Skeletal muscle tissue (tissue), 3 donors: ENCODE measurements at regions not wholly inside any gene's neighbourhood (a gene's known extent, or its start where the extent isn't known, plus 50 kb on each side); places are given as distances from the start of the nearest gene placed in this dataset.

ENCODE experiments used
- H3K27ac ChIP-seq: one replicate; pipeline ENCODE4 v1.7.0; 2013; ENCODE audit warnings: mild to moderate bottlenecking, low read depth, low read length, inconsistent platforms
- H3K27me3 ChIP-seq, 3 donors: one replicate each; pipeline ENCODE4 v1.7.0; 2013; ENCODE audit warnings: low read length in 3 of 3; ENCODE audit not compliant: control insufficient read depth in 3 of 3, insufficient read depth in 3 of 3
- H3K36me3 ChIP-seq, 3 donors: one replicate each; pipeline ENCODE4 v1.7.0; 2013; ENCODE audit warnings: low read length in 3 of 3; ENCODE audit not compliant: control insufficient read depth in 3 of 3, insufficient read depth in 3 of 3
- H3K4me1 ChIP-seq, 3 donors: one replicate each; pipeline ENCODE4 v1.7.0; 2013; ENCODE audit warnings: low read length in 3 of 3, mild to moderate bottlenecking in 3 of 3; ENCODE audit not compliant: control insufficient read depth in 3 of 3, insufficient read depth in 3 of 3
- H3K4me3 ChIP-seq, 3 donors: one replicate each; pipeline ENCODE4 v1.7.0; 2013; ENCODE audit warnings: low read length in 3 of 3
- H3K9ac ChIP-seq, 3 donors: one replicate each; pipeline ENCODE4 v1.7.0; 2013; ENCODE audit warnings: low read length in 3 of 3, mild to moderate bottlenecking in 3 of 3, moderate library complexity in 2 of 3, low read depth in 1 of 3
- H3K9me3 ChIP-seq, 3 donors: one replicate each; pipeline ENCODE4 v1.7.0; 2013; ENCODE audit warnings: low read length in 3 of 3; ENCODE audit not compliant: control insufficient read depth in 3 of 3
- donor health status: Osteomylitis.

DNA sequence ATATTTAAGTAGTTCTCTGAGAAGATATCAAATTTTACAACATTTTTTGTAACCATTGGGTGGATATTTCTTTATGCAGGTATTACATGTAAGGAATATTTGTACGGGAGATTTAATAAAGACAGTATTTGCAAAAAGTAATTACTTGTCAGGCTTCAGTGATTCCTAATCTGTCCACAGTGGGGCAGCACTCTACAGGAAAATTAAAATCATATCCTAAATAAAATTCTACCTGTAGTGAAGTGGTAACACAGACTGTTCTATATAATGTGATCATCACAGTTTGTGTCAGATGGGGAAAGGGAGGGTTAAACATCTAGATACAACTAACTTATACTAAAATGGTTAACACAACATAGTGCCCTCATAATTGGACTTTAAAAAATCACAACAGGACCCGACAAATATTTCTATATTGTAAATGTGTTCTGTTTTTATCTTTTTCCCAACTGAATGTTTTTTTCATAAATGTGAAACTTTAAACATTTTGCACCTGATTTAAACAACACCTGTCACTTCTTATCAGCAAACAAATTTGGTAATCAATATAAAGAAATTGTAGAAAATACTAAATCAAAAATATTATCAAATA is 145.6 kb upstream of the MANEA start:
- Histone ChIP-seq H3K36me3 (no peaks in the 10 kb centered on the region), H3K9ac (no peak overlapping the region), H3K4me3 (no peak overlapping the region)

DNA sequence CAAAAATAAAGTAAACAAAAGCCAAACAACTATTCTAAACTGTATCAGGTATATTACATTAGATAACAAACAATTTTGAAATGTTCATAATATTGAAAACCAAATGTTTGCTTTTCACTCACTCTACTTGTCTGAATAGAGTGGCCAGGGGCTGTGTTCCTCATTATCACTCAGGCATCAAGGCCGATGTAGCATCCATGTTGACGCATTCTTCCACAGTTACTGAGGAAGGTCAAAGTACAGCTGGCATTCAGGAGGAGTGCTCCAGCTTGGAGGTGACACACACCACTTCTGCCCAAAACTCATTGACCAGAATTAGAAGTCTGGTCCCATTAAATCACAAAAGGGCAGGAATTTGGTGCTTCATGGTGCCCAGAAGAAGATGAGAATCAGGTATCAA is 137.6 kb upstream of the MANEA start:
- Histone ChIP-seq H3K4me3 (no peak overlapping the region), H3K4me1 (no peaks in the 10 kb centered on the region), H3K9me3 (no peaks in the 10 kb centered on the region), H3K9ac (no peak overlapping the region), H3K27me3 (no peaks in the 10 kb centered on the region), H3K27ac (no peak overlapping the region), H3K36me3 (no peaks in the 10 kb centered on the region)

More for the DNA sequence above, 145.6 kb upstream of the MANEA start:
- H3K27ac ChIP-seq: no peak overlapping the region
- H3K4me1 ChIP-seq: no peaks in the 10 kb centered on the region
- H3K27me3 ChIP-seq: no peaks in the 10 kb centered on the region
- H3K9me3 ChIP-seq: no peaks in the 10 kb centered on the region

DNA sequence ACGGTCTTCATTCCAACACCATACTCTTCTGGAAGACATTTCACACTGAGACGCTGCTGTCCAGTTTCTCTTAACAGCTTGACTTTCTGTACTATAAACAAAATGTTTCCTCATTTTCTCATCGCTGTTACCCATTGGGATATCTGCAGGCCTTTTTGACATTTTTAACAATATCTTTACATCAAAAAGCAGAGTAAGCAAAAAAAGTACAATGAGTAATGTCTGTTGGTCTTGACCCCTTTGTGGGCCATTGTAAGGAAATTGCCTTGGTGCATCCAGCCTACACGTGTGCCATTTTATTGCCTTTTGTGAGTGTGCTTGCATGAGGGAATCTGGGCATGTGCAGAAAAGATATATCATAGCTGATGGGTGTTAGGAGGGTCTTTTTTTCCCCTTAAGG is 129.1 kb upstream of the MANEA start:
- Histone ChIP-seq H3K9ac (no peak overlapping the region), H3K27me3 (no peaks in the 10 kb centered on the region), H3K36me3 (no peaks in the 10 kb centered on the region), H3K27ac (no peak overlapping the region), H3K9me3 (no peaks in the 10 kb centered on the region), H3K4me1 (no peaks in the 10 kb centered on the region), H3K4me3 (no peak overlapping the region)

DNA sequence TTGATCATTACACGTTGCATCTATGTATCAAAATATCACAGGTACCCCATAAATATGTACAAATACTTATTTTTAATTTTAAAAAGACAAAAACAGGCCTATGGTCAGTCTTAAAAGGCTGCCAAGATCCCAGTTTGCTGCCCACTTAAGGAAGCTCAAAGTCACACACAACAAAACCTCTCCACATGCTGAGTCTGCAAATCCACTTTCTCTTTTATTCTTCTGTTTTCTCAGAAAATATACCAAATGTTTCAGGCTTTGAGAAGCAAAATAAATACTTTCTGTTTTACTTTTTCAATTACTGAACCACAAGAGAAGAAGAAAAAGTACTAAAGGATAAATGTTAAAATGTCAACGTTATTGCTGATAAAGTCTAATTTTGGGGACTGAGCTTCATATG is 107.8 kb upstream of the MANEA start:
- no peaks in the 10 kb centered on the region for H3K27me3 ChIP-seq
- no peak overlapping the region for H3K9ac ChIP-seq
- no peaks in the 10 kb centered on the region for H3K9me3 ChIP-seq
- H3K36me3 ChIP-seq: no peaks in the 10 kb centered on the region
- H3K27ac ChIP-seq: no peak overlapping the region
- H3K4me3 ChIP-seq: no peak overlapping the region
- H3K4me1 ChIP-seq: no peaks in the 10 kb centered on the region

DNA sequence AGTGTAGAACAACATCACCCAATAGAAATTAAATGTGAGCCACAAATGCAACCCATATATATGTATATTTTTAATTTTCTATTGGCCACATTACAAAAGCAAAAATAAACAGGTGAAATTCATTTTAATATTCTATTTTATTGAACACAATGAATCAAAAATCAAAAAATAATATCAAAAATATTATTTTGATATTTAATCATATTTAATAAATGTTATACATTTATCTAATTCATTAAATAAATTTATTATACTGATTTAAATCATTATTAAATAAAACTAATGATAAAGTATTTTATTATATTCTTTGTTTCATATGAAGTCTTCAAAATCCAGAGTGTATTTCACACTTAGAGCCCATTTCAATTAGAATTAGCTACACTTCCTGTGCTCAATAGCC is 98.4 kb upstream of the MANEA start:
- Histone ChIP-seq H3K4me3 (no peak overlapping the region), H3K27me3 (no peaks in the 10 kb centered on the region), H3K9me3 (no peaks in the 10 kb centered on the region), H3K27ac (no peak overlapping the region), H3K36me3 (no peaks in the 10 kb centered on the region), H3K9ac (no peak overlapping the region), H3K4me1 (no peaks in the 10 kb centered on the region)

DNA sequence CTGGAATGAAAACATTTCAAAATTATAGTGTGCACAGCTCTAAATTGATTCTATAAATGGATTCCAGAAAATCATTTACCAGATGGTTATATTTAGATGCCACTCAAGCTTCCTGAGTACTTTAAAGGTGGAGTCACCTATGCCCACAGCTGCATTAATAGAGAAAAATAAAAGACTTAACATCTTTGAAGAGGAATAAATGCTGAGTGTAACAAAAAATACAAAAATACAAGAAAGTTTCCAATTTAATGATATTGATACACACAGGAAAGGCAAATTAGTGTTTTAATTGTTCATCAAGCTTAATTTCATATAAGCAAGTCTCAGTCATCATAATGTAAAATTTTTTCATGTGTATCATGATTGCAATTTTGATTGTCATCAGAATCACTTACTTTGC is 89.5 kb upstream of the MANEA start:
- H3K27me3 ChIP-seq: no peaks in the 10 kb centered on the region
- H3K4me3 ChIP-seq: no peak overlapping the region
- no peaks in the 10 kb centered on the region for H3K9me3 ChIP-seq
- no peaks in the 10 kb centered on the region for H3K4me1 ChIP-seq
- H3K27ac ChIP-seq: no peak overlapping the region
- no peaks in the 10 kb centered on the region for H3K36me3 ChIP-seq
- H3K9ac ChIP-seq: no peak overlapping the region

DNA sequence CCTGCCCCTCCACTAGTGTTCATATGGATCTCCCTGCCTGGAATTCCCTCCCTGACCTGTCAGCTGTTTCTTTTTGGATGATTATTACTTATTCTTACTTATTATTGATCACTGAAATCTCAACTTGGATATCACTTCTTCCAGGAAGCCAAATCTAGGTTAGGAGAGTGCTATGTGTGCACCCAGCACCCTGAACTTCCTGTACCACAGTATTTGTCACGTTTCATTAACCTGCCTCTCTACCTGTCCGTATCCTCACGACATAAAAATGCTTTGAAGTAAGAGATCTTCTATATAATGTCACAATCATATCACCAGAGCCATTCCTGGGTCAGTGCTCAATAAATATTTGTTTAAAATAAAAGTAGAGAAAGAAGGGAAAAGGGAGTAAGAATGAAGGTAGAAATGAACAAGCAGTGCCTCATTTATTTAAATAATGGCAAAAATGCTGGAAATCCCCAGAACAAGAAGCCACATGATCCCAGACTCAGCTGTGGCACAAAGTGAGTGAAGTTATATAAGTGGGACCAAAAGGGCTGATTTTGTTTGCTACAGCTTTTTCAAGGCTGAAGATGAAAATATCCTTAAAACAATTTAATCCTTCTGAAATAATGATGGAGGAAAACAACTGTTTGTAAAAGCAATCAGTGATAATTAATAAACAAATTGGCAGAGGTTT is 88.0 kb upstream of the MANEA start:
- Histone ChIP-seq H3K4me1 (no peaks in the 10 kb centered on the region), H3K4me3 (no peak overlapping the region), H3K27ac (no peak overlapping the region), H3K27me3 (no peaks in the 10 kb centered on the region), H3K9ac (no peak overlapping the region), H3K36me3 (no peaks in the 10 kb centered on the region), H3K9me3 (no peaks in the 10 kb centered on the region)

DNA sequence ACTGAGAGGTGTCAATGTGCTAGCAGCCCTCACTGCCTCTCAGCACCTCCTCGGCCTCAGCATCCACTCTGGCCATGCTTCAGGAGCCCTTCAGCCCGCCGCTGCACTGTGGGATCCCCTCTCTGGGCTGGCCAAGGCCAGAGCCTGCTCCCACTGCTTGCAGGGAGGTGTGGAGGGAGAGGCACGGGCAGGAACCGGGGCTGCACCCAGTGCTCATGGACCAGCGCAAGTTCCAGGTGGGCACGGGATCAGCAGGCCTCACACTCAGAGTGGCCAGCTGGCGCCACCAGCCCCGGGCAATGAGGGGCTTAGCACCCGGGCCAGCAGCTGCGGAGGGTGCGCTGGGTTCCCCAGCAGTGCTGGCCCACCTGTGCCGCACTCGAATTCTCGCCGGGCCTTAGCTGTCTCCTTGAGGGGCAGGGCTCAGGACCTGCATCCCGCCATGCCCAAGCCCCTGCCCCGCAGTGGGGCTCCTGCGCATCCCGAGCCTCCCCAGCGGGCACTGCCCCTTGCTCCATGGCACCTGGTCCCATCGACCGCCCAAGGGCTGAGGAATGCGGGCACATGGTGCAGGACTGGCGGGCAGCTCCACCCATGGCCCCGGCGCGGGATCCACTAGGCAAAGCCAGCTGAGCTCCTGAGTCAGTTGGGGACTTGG is 80.4 kb upstream of the MANEA start:
- H3K27ac ChIP-seq: no peak overlapping the region
- no peak overlapping the region for H3K9ac ChIP-seq
- no peaks in the 10 kb centered on the region for H3K27me3 ChIP-seq
- H3K4me1 ChIP-seq: no peaks in the 10 kb centered on the region
- no peaks in the 10 kb centered on the region for H3K36me3 ChIP-seq
- no peak overlapping the region for H3K4me3 ChIP-seq
- H3K9me3 ChIP-seq: no peaks in the 10 kb centered on the region

DNA sequence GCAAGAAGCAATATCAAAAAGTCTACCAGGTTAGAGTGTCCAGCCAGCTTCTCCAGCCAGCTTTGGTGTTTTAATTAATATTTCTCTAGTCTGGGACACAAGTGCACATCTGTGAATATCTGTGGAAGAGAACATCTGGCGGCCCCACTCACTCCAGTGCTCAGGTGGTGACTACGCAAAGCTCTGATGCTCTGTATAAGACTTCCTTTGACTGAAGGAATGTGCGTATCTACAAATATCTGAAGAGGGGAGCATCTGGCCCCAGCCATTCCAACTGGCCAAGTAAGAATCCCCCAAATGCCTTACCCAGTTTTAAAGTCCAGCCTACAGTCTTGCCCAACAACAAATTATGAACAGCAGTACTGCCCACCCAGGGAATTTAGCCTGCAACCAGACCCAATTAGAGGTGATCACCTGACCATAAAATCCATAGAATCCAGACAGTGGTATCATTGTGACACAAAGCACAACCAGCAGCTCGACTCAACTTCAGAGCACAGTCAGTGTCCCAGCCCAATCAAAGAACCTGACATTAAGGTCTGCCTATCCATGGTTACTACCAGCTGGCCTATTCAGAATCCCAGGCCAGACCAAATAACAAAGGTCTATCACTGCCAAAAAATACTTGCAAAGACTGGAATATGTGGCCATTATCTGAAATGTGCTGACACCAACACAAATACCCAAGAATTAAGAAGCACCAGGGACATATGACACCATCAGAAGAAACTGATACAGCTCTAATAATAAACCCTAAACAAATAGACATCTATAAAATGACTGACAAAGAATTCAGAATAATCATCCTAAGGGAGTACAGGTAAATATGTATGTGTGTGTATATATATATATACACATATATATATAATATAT is 76.1 kb upstream of the MANEA start:
- H3K4me1 ChIP-seq: no peaks in the 10 kb centered on the region
- no peak overlapping the region for H3K9ac ChIP-seq
- H3K9me3 ChIP-seq: peaks cover 0 to 7% (median 2%) of the 10 kb centered on the region in 3 donors
- H3K4me3 ChIP-seq: no peak overlapping the region
- H3K27ac ChIP-seq: no peak overlapping the region
- no peaks in the 10 kb centered on the region for H3K27me3 ChIP-seq
- no peaks in the 10 kb centered on the region for H3K36me3 ChIP-seq

DNA sequence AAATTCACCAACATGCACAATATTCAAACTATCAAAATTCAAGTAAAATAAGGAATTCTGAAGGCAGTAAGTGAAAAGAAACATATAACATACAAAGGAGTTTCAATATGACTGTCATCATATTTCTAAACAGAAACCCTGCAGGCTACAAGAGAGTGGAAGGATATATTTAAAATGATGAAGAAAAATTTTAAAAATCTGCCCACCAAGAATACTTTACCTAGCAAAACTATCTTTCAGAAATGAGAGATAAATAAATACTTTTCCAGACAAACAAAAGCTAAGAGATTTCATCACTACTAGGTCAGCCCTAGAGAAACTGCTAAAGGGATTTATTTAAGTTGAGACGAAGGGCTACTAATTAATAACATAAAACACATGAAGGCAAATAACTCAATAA is 73.8 kb upstream of the MANEA start:
- Histone ChIP-seq H3K27me3 (no peaks in the 10 kb centered on the region), H3K9ac (no peak overlapping the region), H3K4me1 (no peaks in the 10 kb centered on the region), H3K36me3 (no peaks in the 10 kb centered on the region), H3K27ac (no peak overlapping the region), H3K4me3 (no peak overlapping the region), H3K9me3 (peaks cover 0 to 7% (median 2%) of the 10 kb centered on the region in 3 donors)
